HG03097 (cell line): ENCODE measurements at regions not wholly inside any gene's neighbourhood (a gene's known extent, or its start where the extent isn't known, plus 50 kb on each side); places are given as distances from the start of the nearest gene placed in this dataset.

Source experiments
- ATAC-seq: cut with Tn5 transposase; IDR thresholded peaks from one replicate; pipeline ENCODE4 v1.9.1; 2021; ENCODE audit not compliant: unreplicated experiment, low FRiP score

- ATAC-seq, result no peak
Observed at GRCh38 chr10:128484041-128484440, 357.8 kb upstream of the MKI67 start.

- no peak for ATAC-seq
Observed at GRCh38 chr10:128485701-128486235, 359.5 kb upstream of the MKI67 start.

GRCh38 chr10:128487517-128487916 lies 361.3 kb upstream of the MKI67 start:
- ATAC-seq, result no peak

- ATAC-seq, result no peak
Observed at GRCh38 chr10:128489324-128490247, 363.4 kb upstream of the MKI67 start.

GRCh38 chr10:128491686-128492085 lies 365.5 kb upstream of the MKI67 start:
- no peak for ATAC-seq

GRCh38 chr10:128493811-128494210 lies 367.6 kb upstream of the MKI67 start:
- ATAC-seq, result no peak

GRCh38 chr10:128494665-128495064 lies 368.4 kb upstream of the MKI67 start:
- ATAC-seq, result no peak

GRCh38 chr10:128497660-128498377 lies 371.6 kb upstream of the MKI67 start:
- ATAC-seq, result no peak

GRCh38 chr10:128498378-128498730 lies 372.1 kb upstream of the MKI67 start:
- ATAC-seq, result no peak

GRCh38 chr10:128498746-128499145 lies 372.5 kb upstream of the MKI67 start:
- no peak for ATAC-seq

- no peak for ATAC-seq
Observed at GRCh38 chr10:128499486-128499885, 373.3 kb upstream of the MKI67 start.

GRCh38 chr10:128499956-128500355 lies 373.7 kb upstream of the MKI67 start:
- ATAC-seq, result no peak

GRCh38 chr10:128500642-128501041 lies 374.4 kb upstream of the MKI67 start:
- ATAC-seq, result no peak

- ATAC-seq, result no peak
Observed at GRCh38 chr10:128505346-128505745, 379.1 kb upstream of the MKI67 start.

- ATAC-seq, result no peak
Observed at GRCh38 chr10:128506423-128506822, 380.2 kb upstream of the MKI67 start.

GRCh38 chr10:128507066-128507465 lies 380.8 kb upstream of the MKI67 start:
- ATAC-seq, result no peak

GRCh38 chr10:128511284-128511683 lies 385.1 kb upstream of the MKI67 start:
- no peak for ATAC-seq

GRCh38 chr10:128512767-128513166 lies 386.5 kb upstream of the MKI67 start:
- no peak for ATAC-seq

GRCh38 chr10:128514536-128514935 lies 388.3 kb upstream of the MKI67 start:
- ATAC-seq, result no peak

- ATAC-seq, result no peak
Observed at GRCh38 chr10:128516180-128516579, 390.0 kb upstream of the MKI67 start.

- no peak for ATAC-seq
Observed at GRCh38 chr10:128517167-128517566, 390.9 kb upstream of the MKI67 start.

- ATAC-seq, result no peak
Observed at GRCh38 chr10:128518000-128518399, 391.8 kb upstream of the MKI67 start.
